Fibroblast of the aortic adventitia (primary cell): ENCODE measurements at regions not wholly inside any gene's neighbourhood (a gene's known extent, or its start where the extent isn't known, plus 50 kb on each side); places are given as distances from the start of the nearest gene placed in this dataset.

Source experiments
- DNase-seq: peaks from one replicate; pipeline ENCODE4 v3.0.0-alpha.2; 2010; ENCODE audit warnings: low read depth
- H3K4me3 ChIP-seq: 2 replicates; pipeline ENCODE4 v1.5.1; 2011; ENCODE audit warnings: low read depth, mild to moderate bottlenecking, control low read depth, low read length, moderate library complexity
- CTCF ChIP-seq: IDR thresholded peaks from 2 replicates; pipeline ENCODE4 v1.5.1; 2011; ENCODE audit warnings: mild to moderate bottlenecking, low read length, control low read depth, inconsistent platforms; ENCODE audit not compliant: insufficient read depth

- DNase-seq, result no peak
- no peak overlapping the region for H3K4me3 ChIP-seq
- no peak for TF ChIP-seq CTCF
Observed at GRCh38 chr5:51556833-51557232, 173.6 kb downstream of the ISL1 start.

- no peak for TF ChIP-seq CTCF
- H3K4me3 ChIP-seq, result no peak overlapping the region
- DNase-seq, result no peak
Observed at GRCh38 chr5:51558682-51559081, 175.4 kb downstream of the ISL1 start.

GRCh38 chr5:51559339-51559738 is 176.1 kb downstream of the ISL1 start:
- DNase-seq, result no peak
- no peak for TF ChIP-seq CTCF
- H3K4me3 ChIP-seq, result no peak overlapping the region

GRCh38 chr5:51559921-51560658 is 176.8 kb downstream of the ISL1 start:
- no peak overlapping the region for H3K4me3 ChIP-seq
- TF ChIP-seq CTCF, result no peak
- DNase-seq, result no peak

GRCh38 chr5:51566953-51567352 is 183.7 kb downstream of the ISL1 start:
- no peak for DNase-seq
- no peak for TF ChIP-seq CTCF
- no peak overlapping the region for H3K4me3 ChIP-seq

GRCh38 chr5:51567636-51568035 is 184.4 kb downstream of the ISL1 start:
- DNase-seq, result no peak
- no peak for TF ChIP-seq CTCF
- no peak overlapping the region for H3K4me3 ChIP-seq

- H3K4me3 ChIP-seq, result no peak overlapping the region
- TF ChIP-seq CTCF, result no peak
- DNase-seq, result no peak
Observed at GRCh38 chr5:51573835-51574234, 190.6 kb downstream of the ISL1 start.
